Thoracic aorta (tissue), 2 donors: ENCODE measurements at regions not wholly inside any gene's neighbourhood (a gene's known extent, or its start where the extent isn't known, plus 50 kb on each side); places are given as distances from the start of the nearest gene placed in this dataset.

ENCODE experiments used
- ATAC-seq: fragments of 150-250 bp; one replicate; pipeline ENCODE4 v1.8.0; 2017; ENCODE audit warnings: low read depth; ENCODE audit not compliant: insufficient number of reproducible peaks, low FRiP score
- DNase-seq: peaks from one replicate; pipeline ENCODE4 v3.0.0-alpha.2; 2020; ENCODE audit warnings: low spot score
- H3K27ac ChIP-seq, 2 donors: fragments of 200-600 bp; sonication (generic); 1 replicate in 1 of 2; 2 replicates in 1 of 2; pipeline ENCODE4 v1.5.1; 2016; ENCODE audit warnings: mild to moderate bottlenecking in 2 of 2, moderate library complexity in 2 of 2
- H3K27me3 ChIP-seq: fragments of 200-600 bp; sonication (generic); replicated peaks from 2 replicates; pipeline ENCODE4 v1.6.0; 2016; ENCODE audit warnings: mild to moderate bottlenecking; ENCODE audit not compliant: insufficient read depth
- H3K36me3 ChIP-seq: fragments of 200-600 bp; sonication (generic); one replicate; pipeline ENCODE4 v1.5.1; 2016
- H3K4me1 ChIP-seq, 2 donors: fragments of 200-600 bp; sonication (generic); 1 replicate in 1 of 2; 2 replicates in 1 of 2; pipeline versions ENCODE4 v1.5.1 to v1.6.0; 2016; ENCODE audit warnings: low read depth in 2 of 2, mild to moderate bottlenecking in 1 of 2; ENCODE audit not compliant: control insufficient read depth in 1 of 2
- H3K4me3 ChIP-seq: fragments of 200-600 bp; sonication (generic); 2 replicates; pipeline ENCODE4 v1.5.1; 2016; ENCODE audit warnings: mild to moderate bottlenecking
- H3K9me3 ChIP-seq: fragments of 200-600 bp; sonication (generic); 2 replicates; pipeline ENCODE4 v1.5.1; 2016
- TF ChIP-seq, protein P1 (sequence below): fragments of 200-600 bp; sonication (generic); IDR thresholded peaks from one replicate; pipeline ENCODE4 v1.5.1; 2019; ENCODE audit warnings: antibody characterized with exemption

DNA sequence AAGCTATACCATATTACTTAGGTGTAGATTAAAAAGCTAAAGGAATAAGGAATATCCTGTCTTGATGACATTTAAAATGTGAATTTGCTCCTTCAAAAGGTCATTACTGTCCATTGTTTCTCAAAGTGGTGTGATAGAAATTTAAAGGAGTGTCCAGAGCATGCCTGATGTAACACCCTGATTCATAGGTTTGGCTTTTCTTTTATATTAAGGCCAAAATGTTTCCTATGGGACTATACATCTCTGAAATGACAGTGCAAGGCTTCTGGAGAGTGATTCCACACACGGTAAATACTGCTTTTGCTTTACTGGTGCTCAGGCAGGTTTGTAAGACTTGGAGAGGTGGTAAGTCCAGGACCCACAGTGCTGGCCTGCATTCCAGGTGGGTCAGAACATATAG, 289.9 kb downstream of the RFC3 start:
- no peaks in the 10 kb centered on the region for H3K4me1 ChIP-seq
- TF ChIP-seq, protein P1, sequence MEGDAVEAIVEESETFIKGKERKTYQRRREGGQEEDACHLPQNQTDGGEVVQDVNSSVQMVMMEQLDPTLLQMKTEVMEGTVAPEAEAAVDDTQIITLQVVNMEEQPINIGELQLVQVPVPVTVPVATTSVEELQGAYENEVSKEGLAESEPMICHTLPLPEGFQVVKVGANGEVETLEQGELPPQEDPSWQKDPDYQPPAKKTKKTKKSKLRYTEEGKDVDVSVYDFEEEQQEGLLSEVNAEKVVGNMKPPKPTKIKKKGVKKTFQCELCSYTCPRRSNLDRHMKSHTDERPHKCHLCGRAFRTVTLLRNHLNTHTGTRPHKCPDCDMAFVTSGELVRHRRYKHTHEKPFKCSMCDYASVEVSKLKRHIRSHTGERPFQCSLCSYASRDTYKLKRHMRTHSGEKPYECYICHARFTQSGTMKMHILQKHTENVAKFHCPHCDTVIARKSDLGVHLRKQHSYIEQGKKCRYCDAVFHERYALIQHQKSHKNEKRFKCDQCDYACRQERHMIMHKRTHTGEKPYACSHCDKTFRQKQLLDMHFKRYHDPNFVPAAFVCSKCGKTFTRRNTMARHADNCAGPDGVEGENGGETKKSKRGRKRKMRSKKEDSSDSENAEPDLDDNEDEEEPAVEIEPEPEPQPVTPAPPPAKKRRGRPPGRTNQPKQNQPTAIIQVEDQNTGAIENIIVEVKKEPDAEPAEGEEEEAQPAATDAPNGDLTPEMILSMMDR = no peak
- no peak overlapping the region for H3K4me3 ChIP-seq
- peaks cover 7% of the 10 kb centered on the region for H3K9me3 ChIP-seq
- no peak for ATAC-seq
- no peaks in the 10 kb centered on the region for H3K27me3 ChIP-seq
- no peak for DNase-seq
- H3K27ac ChIP-seq = no peak overlapping the region
- H3K36me3 ChIP-seq = no peaks in the 10 kb centered on the region

DNA sequence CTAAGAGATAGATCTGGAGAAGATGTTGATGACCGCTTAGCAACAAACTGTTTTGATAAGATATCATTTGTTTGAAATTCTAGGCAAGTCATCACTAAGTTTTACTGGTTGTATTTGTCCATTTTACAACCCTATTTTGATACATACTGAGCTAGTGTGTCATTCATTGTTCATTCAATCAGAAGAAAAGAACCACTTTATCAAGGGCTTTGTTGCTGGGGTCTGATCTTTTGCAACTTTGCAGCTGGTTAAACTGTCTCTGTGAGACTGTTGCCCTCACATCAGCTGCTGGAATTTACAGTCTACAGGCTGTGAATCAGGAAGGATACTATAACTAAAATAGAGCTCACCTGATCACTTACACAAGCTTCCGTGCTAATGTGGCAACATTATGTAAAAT, 290.5 kb downstream of the RFC3 start:
- no peak for ATAC-seq
- no peaks in the 10 kb centered on the region for H3K36me3 ChIP-seq

DNA sequence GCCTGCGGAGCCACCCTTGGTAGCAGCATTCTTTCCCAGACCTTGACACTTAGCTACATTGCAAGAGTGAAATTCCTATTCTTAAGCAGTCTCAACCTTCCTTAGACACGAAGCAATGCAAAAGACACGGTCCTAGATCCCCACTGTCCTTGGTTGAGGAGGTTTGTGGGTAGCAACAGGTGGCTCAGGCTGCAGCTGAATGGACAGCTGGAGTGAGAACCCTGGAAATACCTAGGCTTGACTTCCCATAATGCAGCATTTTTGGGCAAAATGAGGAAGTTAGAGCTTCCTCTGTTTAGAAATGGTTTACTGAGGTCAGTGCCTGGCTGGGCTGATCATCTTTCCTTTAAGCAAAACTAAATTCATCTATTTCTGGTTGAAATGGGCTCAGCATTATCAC, 296.6 kb downstream of the RFC3 start:
- Histone ChIP-seq H3K27me3 (no peaks in the 10 kb centered on the region), H3K36me3 (no peaks in the 10 kb centered on the region), H3K9me3 (peaks cover 2% of the 10 kb centered on the region), H3K4me3 (no peak overlapping the region), H3K4me1 (peaks cover 0 to 5% of the 10 kb centered on the region in 2 donors), H3K27ac (no peak overlapping the region)
- TF ChIP-seq, protein P1 = no peak
- DNase-seq = no peak
- ATAC-seq = no peak

More for the DNA sequence above, 290.5 kb downstream of the RFC3 start:
- no peaks in the 10 kb centered on the region for H3K27me3 ChIP-seq
- peaks cover 7% of the 10 kb centered on the region for H3K9me3 ChIP-seq
- DNase-seq = no peak
- no peak overlapping the region for H3K4me3 ChIP-seq
- TF ChIP-seq, protein P1 = no peak
- H3K27ac ChIP-seq = no peak overlapping the region
- no peaks in the 10 kb centered on the region for H3K4me1 ChIP-seq

DNA sequence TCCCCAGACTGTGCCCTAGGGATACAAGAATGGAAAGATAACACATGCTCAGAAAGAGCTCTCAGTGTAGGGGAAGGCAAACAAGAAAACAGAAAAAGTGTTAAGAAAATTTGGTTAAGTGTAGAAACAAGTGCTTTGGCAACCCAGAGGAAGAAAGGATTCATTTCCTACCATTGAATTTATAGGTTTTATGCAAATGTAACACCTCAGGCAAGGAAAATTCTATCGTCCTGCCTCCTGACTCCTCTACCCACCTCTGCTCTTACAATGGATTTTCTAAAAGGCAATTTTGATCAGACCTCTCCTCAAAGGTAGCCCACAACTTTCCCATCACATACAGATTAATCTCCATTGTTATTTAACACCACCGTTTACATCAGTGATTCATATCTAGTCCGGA, 298.7 kb downstream of the RFC3 start:
- TF ChIP-seq, protein P1 = no peak
- DNase-seq = no peak

DNA sequence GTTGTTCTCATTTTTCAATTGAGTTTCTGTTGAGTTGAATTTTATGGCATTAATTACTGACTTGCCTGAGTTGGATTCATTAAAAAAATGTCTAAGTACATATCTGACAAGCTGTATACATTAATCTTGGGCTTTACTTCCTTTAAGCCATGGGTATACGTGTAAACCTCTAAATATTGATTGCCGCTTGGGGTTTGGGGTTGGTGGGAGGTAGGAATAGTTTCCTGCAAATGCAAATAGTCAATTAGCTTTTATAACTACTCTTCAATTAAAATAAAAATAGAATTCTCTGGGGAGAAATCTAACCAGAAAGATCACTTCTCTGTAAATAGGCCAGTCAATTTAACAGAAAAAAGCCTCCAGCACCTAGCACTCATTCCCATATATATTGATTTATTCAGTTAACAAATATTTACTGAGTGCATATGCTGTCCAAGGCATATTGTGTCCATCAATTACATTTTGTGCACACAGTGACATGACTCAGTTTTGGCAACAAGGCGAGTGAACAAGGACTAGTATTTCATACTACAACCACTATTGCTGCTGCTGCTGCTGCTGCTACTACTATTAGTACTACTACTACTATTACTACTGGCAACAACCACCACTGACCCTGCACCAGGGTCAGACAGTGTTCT, 306.8 kb downstream of the RFC3 start:
- H3K9me3 ChIP-seq = no peaks in the 10 kb centered on the region
- ATAC-seq = no peak

More for the DNA sequence above, 298.7 kb downstream of the RFC3 start:
- peaks cover 0 to 5% of the 10 kb centered on the region in 2 donors for H3K4me1 ChIP-seq
- H3K9me3 ChIP-seq = no peaks in the 10 kb centered on the region
- no peak for ATAC-seq
- no peak overlapping the region for H3K27ac ChIP-seq
- no peaks in the 10 kb centered on the region for H3K36me3 ChIP-seq
- no peak overlapping the region for H3K4me3 ChIP-seq
- no peaks in the 10 kb centered on the region for H3K27me3 ChIP-seq

More for the DNA sequence above, 306.8 kb downstream of the RFC3 start:
- Histone ChIP-seq H3K36me3 (no peaks in the 10 kb centered on the region), H3K27me3 (no peaks in the 10 kb centered on the region), H3K27ac (no peak overlapping the region), H3K4me1 (peaks cover 0 to 10% of the 10 kb centered on the region in 2 donors), H3K4me3 (no peak overlapping the region)
- DNase-seq = no peak
- TF ChIP-seq, protein P1 = no peak
